ENCODE measurements at regions not wholly inside any gene's neighbourhood (a gene's known extent, or its start where the extent isn't known, plus 50 kb on each side); places are given as distances from the start of the nearest gene placed in this dataset.

GRCh38 chr1:234909851-234910250 lies 218.8 kb downstream of the TOMM20 start:
- H3K27me3 ChIP-seq (ENCODE audit: insufficient read depth, low read length): no peaks in the 10 kb centered on the region
- no peaks in the 10 kb centered on the region for H4K20me1 ChIP-seq (ENCODE audit: insufficient read depth, low read length)
- no peaks in the 10 kb centered on the region for H3K9me2 ChIP-seq (ENCODE audit: low read depth, low read length)
- no peaks in the 10 kb centered on the region for H3K79me2 ChIP-seq (ENCODE audit: insufficient read depth, low read length)
- H3K36me3 ChIP-seq (ENCODE audit: insufficient read depth, low read length): no peaks in the 10 kb centered on the region
- no peak overlapping the region for H3K4me3 ChIP-seq (ENCODE audit: low read depth, low read length, poor library complexity, severe bottlenecking)
- no peaks in the 10 kb centered on the region for H3F3A ChIP-seq (ENCODE audit: insufficient read depth, low read length)
- H3K4me1 ChIP-seq (ENCODE audit: insufficient read depth, low read length, severe bottlenecking): no peaks in the 10 kb centered on the region
- no peak for TF ChIP-seq EZH2 (IDR thresholded peaks at IDR 0.05; ENCODE audit: borderline replicate concordance, low read length)
- TF ChIP-seq, protein P1, sequence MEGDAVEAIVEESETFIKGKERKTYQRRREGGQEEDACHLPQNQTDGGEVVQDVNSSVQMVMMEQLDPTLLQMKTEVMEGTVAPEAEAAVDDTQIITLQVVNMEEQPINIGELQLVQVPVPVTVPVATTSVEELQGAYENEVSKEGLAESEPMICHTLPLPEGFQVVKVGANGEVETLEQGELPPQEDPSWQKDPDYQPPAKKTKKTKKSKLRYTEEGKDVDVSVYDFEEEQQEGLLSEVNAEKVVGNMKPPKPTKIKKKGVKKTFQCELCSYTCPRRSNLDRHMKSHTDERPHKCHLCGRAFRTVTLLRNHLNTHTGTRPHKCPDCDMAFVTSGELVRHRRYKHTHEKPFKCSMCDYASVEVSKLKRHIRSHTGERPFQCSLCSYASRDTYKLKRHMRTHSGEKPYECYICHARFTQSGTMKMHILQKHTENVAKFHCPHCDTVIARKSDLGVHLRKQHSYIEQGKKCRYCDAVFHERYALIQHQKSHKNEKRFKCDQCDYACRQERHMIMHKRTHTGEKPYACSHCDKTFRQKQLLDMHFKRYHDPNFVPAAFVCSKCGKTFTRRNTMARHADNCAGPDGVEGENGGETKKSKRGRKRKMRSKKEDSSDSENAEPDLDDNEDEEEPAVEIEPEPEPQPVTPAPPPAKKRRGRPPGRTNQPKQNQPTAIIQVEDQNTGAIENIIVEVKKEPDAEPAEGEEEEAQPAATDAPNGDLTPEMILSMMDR (IDR thresholded peaks at IDR 0.05; ENCODE audit: low read length): no peak
- no peak overlapping the region for H3K9ac ChIP-seq (ENCODE audit: low read length)
- no peak overlapping the region for H3K27ac ChIP-seq (ENCODE audit: low read depth, low read length, poor library complexity, severe bottlenecking)
- H3K9me3 ChIP-seq (ENCODE audit: low read length): no peaks in the 10 kb centered on the region
- no peak overlapping the region for H3K4me2 ChIP-seq (ENCODE audit: low read length)
- H2AFZ ChIP-seq (ENCODE audit: low read length): no peak overlapping the region

- Histone ChIP-seq H3K9me2 (ENCODE audit: low read depth, low read length) (no peaks in the 10 kb centered on the region), H3K79me2 (ENCODE audit: insufficient read depth, low read length) (no peaks in the 10 kb centered on the region), H3K4me3 (ENCODE audit: low read depth, low read length, poor library complexity, severe bottlenecking) (no peak overlapping the region), H3K9me3 (ENCODE audit: low read length) (no peaks in the 10 kb centered on the region), H2AFZ (ENCODE audit: low read length) (no peak overlapping the region), H3K36me3 (ENCODE audit: insufficient read depth, low read length) (no peaks in the 10 kb centered on the region), H3K9ac (ENCODE audit: low read length) (no peak overlapping the region), H3F3A (ENCODE audit: insufficient read depth, low read length) (no peaks in the 10 kb centered on the region), H3K27me3 (ENCODE audit: insufficient read depth, low read length) (no peaks in the 10 kb centered on the region), H4K20me1 (ENCODE audit: insufficient read depth, low read length) (no peaks in the 10 kb centered on the region), H3K4me2 (ENCODE audit: low read length) (no peak overlapping the region), H3K4me1 (ENCODE audit: insufficient read depth, low read length, severe bottlenecking) (no peaks in the 10 kb centered on the region), H3K27ac (ENCODE audit: low read depth, low read length, poor library complexity, severe bottlenecking) (no peak overlapping the region)
- TF ChIP-seq EZH2 (IDR thresholded peaks at IDR 0.05; ENCODE audit: borderline replicate concordance, low read length): no peak
- TF ChIP-seq, protein P1 (IDR thresholded peaks at IDR 0.05; ENCODE audit: low read length): no peak
Measured at GRCh38 chr1:234909307-234909810, 219.3 kb downstream of the TOMM20 start.

GRCh38 chr1:234908571-234908970 lies 220.1 kb downstream of the TOMM20 start:
- Histone ChIP-seq H3K36me3 (ENCODE audit: insufficient read depth, low read length) (no peaks in the 10 kb centered on the region), H3K9ac (ENCODE audit: low read length) (no peak overlapping the region), H3K9me3 (ENCODE audit: low read length) (no peaks in the 10 kb centered on the region), H2AFZ (ENCODE audit: low read length) (no peak overlapping the region), H3K79me2 (ENCODE audit: insufficient read depth, low read length) (no peaks in the 10 kb centered on the region), H3F3A (ENCODE audit: insufficient read depth, low read length) (no peaks in the 10 kb centered on the region), H3K27ac (ENCODE audit: low read depth, low read length, poor library complexity, severe bottlenecking) (no peak overlapping the region), H4K20me1 (ENCODE audit: insufficient read depth, low read length) (no peaks in the 10 kb centered on the region), H3K27me3 (ENCODE audit: insufficient read depth, low read length) (no peaks in the 10 kb centered on the region), H3K4me3 (ENCODE audit: low read depth, low read length, poor library complexity, severe bottlenecking) (no peak overlapping the region), H3K4me1 (ENCODE audit: insufficient read depth, low read length, severe bottlenecking) (no peaks in the 10 kb centered on the region), H3K4me2 (ENCODE audit: low read length) (no peak overlapping the region), H3K9me2 (ENCODE audit: low read depth, low read length) (no peaks in the 10 kb centered on the region)
- TF ChIP-seq, protein P1 (IDR thresholded peaks at IDR 0.05; ENCODE audit: low read length): no peak
- no peak for TF ChIP-seq EZH2 (IDR thresholded peaks at IDR 0.05; ENCODE audit: borderline replicate concordance, low read length)
